Tibial artery (tissue), 4 donors: ENCODE measurements at regions not wholly inside any gene's neighbourhood (a gene's known extent, or its start where the extent isn't known, plus 50 kb on each side); places are given as distances from the start of the nearest gene placed in this dataset.

Experiments
- DNase-seq, 2 donors: peaks; one replicate each; pipeline ENCODE4 v3.0.0-alpha.2; 2019
- H3K27ac ChIP-seq, 2 donors: fragments of 200-600 bp; sonication (generic) in 1 of 2; 1 replicate in 1 of 2; 2 replicates in 1 of 2; pipeline ENCODE4 v1.5.1; 2018 to 2019; ENCODE audit warnings: mild to moderate bottlenecking in 1 of 2
- H3K27me3 ChIP-seq, 2 donors: fragments of 200-600 bp; sonication (generic) in 1 of 2; one replicate each; pipeline versions ENCODE4 v1.5.1 to v1.6.0; 2016 to 2019
- H3K36me3 ChIP-seq, 3 donors: fragments of 200-600 bp; sonication (generic) in 2 of 3; one replicate each; pipeline ENCODE4 v1.5.1; 2016 to 2019; ENCODE audit warnings: mild to moderate bottlenecking in 2 of 3
- H3K4me1 ChIP-seq, 4 donors: fragments of 200-600 bp; sonication (generic) in 2 of 4; 1 replicate in 3 of 4; 2 replicates in 1 of 4; pipeline ENCODE4 v1.5.1; 2016 to 2019
- H3K4me3 ChIP-seq, 2 donors: fragments of 200-600 bp; sonication (generic) in 1 of 2; 1 replicate in 1 of 2; 2 replicates in 1 of 2; pipeline ENCODE4 v1.5.1; 2018 to 2019; ENCODE audit warnings: mild to moderate bottlenecking in 2 of 2
- H3K9me3 ChIP-seq, 3 donors: fragments of 200-600 bp; sonication (generic) in 1 of 3; one replicate each; pipeline ENCODE4 v1.5.1; 2016 to 2019
- intact Hi-C: fragments of 100-400 bp; cut with DNase I; formaldehyde crosslinking; loops from one replicate; pipeline ENCODE4 v1.15.0; 2023; ENCODE audit warnings: low total_unique reads
- TF ChIP-seq, protein P1 (sequence below), 2 experiments: fragments of 200-600 bp in 1 of 2; fragments of 450-650 bp in 1 of 2; IDR thresholded peaks; one replicate each; pipeline ENCODE4 v1.5.1; 2017 to 2019; ENCODE audit warnings: antibody characterized with exemption in 2 of 2, mild to moderate bottlenecking in 1 of 2, moderate library complexity in 1 of 2

DNA sequence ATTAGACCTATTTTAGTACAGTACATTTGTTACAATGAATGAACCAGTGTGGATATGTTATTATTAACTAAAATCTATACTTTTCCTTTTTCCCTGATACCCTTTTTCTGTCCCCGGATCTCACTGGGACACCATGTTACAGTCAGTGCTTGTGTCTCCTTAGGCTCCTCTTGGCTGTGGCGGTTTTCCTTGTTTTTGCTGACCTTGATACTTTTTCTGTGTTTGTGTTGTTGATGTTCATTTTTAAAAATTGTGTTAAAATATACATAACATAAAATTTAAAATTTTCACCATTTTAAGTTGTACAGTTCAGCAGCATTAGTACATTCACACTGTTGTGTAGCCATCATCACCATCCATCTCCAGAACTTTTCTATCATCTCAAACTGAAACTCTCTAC lies 54.2 kb upstream of the OSBPL3 start:
- no peaks in the 10 kb centered on the region for H3K27me3 ChIP-seq
- no peak overlapping the region for H3K27ac ChIP-seq
- no peaks in the 10 kb centered on the region for H3K4me1 ChIP-seq
- intact Hi-C loops: no loop called here
- no peaks in the 10 kb centered on the region for H3K36me3 ChIP-seq
- DNase-seq: no peak
- no peaks in the 10 kb centered on the region for H3K9me3 ChIP-seq
- TF ChIP-seq, protein P1, sequence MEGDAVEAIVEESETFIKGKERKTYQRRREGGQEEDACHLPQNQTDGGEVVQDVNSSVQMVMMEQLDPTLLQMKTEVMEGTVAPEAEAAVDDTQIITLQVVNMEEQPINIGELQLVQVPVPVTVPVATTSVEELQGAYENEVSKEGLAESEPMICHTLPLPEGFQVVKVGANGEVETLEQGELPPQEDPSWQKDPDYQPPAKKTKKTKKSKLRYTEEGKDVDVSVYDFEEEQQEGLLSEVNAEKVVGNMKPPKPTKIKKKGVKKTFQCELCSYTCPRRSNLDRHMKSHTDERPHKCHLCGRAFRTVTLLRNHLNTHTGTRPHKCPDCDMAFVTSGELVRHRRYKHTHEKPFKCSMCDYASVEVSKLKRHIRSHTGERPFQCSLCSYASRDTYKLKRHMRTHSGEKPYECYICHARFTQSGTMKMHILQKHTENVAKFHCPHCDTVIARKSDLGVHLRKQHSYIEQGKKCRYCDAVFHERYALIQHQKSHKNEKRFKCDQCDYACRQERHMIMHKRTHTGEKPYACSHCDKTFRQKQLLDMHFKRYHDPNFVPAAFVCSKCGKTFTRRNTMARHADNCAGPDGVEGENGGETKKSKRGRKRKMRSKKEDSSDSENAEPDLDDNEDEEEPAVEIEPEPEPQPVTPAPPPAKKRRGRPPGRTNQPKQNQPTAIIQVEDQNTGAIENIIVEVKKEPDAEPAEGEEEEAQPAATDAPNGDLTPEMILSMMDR (IDR thresholded peaks at IDR 0.05): no peak
- no peak overlapping the region for H3K4me3 ChIP-seq

DNA sequence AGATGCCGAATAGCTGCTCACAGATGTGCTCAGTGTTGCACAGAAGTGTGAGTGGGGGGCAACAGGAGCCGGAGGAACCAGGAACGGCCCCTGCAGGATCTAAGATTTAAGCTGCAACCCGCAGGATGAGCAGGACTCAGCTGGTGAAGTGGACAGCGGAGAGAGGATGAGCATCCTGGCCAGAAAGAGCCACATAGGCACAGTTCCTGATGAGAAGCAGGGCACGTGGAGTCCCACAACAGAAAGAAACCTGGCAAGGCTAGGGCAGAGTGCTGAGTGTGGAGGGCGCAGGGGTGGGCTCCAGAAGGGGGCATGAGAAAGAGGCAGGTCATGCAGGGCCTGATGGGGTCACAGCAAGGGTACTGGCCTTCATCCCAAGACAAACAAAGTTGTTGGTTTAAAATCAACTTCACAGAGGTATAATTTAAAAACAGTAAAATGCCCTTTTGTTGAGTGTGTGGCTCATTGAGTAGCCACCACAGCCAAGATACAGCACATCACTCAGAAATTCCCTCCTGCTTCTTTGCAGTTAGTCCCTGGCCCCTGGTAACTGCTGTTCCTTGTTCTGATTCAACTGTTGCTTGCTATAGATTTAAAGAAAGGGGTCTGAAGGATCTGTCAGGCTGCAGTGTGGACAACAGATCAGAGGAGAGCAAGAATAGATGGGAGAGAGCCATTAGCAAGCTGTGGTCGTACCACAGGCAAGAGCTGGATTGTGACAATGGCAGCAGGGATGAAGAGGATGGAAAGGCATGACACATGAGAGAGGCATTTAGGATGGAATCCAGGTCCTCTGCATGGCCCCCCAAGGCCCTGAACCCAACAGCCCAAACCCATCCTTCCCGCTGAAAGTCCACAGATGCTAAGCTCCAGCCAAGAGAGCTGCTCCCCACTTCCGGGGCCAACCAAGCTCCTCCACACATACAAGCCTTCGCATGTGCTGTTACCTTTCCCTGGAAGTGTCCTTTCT lies 53.1 kb upstream of the OSBPL3 start:
- Histone ChIP-seq H3K4me3 (no peak overlapping the region), H3K36me3 (no peaks in the 10 kb centered on the region), H3K27ac (no peak overlapping the region), H3K9me3 (no peaks in the 10 kb centered on the region), H3K27me3 (no peaks in the 10 kb centered on the region), H3K4me1 (no peaks in the 10 kb centered on the region)
- intact Hi-C loops: no loop called here
- TF ChIP-seq, protein P1 (IDR thresholded peaks at IDR 0.05): no peak
- no peak for DNase-seq

DNA sequence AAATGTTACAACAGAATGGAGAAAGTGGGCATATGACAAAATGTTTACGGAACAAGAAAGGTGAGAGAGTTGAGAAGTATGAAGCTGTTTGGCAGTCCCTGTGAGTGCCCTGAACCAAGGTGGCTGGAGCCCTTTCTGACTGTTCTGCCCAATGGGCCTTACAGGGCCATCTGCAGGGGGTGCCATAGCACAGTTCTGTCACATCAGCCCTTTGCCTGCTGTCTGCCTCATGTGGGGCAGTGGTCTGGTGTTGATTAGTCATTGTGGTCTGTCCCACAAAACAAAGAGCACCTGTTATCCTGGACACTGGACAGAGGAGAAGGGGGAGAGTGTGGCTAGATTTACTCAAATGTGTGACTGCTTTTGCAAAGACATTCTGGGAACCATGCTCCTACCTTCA lies 51.5 kb upstream of the OSBPL3 start:
- H3K9me3 ChIP-seq: no peaks in the 10 kb centered on the region
- no peak overlapping the region for H3K27ac ChIP-seq
- no peak for DNase-seq
- TF ChIP-seq, protein P1 (IDR thresholded peaks at IDR 0.05): no peak
- intact Hi-C loops: no loop called here
- H3K36me3 ChIP-seq: no peaks in the 10 kb centered on the region
- no peak overlapping the region for H3K4me3 ChIP-seq
- no peaks in the 10 kb centered on the region for H3K4me1 ChIP-seq
- no peaks in the 10 kb centered on the region for H3K27me3 ChIP-seq

DNA sequence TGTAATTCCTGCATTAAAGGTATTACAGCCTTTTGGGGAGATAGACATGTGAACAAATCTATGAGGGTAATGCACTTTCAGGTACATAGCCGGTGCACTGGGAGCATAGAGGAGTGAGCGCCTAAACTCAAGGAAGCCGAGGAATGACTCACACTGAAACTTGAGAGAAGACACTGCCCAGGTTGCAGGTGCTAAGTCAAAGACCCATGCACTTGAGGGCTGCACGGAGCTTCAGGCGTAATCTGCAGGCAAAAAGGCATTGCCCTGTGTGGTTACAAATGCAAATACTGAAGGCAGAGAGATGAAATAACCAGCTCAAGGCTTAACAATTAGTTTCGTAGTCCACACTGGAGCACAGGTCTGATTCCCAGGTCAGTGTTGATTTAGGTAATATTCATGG lies 51.0 kb upstream of the OSBPL3 start:
- Histone ChIP-seq H3K27me3 (no peaks in the 10 kb centered on the region), H3K9me3 (no peaks in the 10 kb centered on the region), H3K27ac (no peak overlapping the region), H3K4me1 (no peaks in the 10 kb centered on the region), H3K4me3 (no peak overlapping the region), H3K36me3 (no peaks in the 10 kb centered on the region)
- no peak for DNase-seq
- intact Hi-C loops: no loop called here
- TF ChIP-seq, protein P1 (IDR thresholded peaks at IDR 0.05): no peak
